DMS79 (cell line): ENCODE measurements at regions not wholly inside any gene's neighbourhood (a gene's known extent, or its start where the extent isn't known, plus 50 kb on each side); places are given as distances from the start of the nearest gene placed in this dataset.
"Not testable (repeated sequence)": the region's sequence is repeated elsewhere in the genome, so short reads cannot be mapped to it uniquely, and the experiment has no call there.

ENCODE experiments used
- DNase-seq: peaks from one replicate; lab custom pipeline; 2025; lab: John Stamatoyannopoulos, UW

- DNase-seq = no peak
Observed at GRCh38 chr9:6160579-6160978, 55.0 kb upstream of the IL33 start.

DNA sequence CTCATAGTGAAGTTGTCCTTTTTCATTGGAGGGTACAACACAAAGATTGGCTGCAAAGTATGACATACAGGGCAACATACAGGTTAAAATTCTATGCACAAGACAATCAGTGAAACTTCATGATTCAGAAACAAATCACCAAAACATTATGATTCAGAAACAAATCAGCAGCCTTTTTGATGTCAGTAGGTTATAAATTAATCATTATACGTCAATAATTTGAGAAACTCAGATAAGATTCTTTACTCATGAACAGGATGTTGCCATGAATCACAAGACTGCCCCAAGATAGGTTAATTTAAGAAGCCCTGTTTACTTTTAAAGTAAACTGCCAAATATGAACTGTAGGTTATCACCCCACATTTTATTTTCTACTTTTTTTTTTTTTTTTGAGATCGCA is 62.2 kb upstream of the IL33 start:
- no peak for DNase-seq

DNA sequence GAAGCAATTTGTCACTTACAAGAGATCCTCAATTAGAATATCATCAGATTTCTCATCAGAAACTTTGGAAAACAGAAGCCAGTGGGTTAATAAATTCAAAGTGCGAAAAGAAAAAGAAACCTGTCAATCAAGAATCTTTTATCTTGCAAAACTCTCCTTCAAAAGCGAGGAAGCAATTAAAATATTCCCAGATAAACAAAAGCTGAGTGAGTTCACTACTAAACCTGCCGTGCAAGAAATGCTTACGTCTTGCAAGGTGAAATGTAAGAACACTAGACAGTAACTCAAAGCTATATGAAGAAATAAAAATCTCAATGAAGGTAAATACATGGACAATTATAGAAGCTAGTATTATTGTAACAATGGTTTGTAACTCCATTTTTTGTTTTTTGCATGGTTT is 62.8 kb upstream of the IL33 start:
- no peak for DNase-seq

- no peak for DNase-seq
Observed at GRCh38 chr9:6150483-6150882, 65.1 kb upstream of the IL33 start.

DNA sequence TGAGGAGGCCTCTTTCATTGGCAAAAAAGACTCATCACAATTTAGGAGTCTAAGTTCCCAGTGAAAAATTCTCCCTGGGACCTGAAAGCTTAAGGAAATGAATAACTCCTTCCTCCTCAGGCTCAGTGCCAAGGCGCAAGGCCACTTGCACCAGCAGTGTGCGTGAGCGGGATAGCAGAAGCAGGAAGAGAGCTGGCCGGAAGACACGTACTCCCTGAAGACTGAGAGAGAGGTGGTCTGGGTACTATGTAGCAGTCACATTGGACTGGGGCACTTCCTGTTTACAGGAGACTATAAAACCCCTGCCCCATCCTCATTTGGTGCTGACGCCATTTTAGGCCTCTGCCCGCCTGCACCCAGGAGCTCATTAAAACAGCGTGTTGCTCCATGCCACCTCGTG is 66.3 kb upstream of the IL33 start:
- no peak for DNase-seq

DNA sequence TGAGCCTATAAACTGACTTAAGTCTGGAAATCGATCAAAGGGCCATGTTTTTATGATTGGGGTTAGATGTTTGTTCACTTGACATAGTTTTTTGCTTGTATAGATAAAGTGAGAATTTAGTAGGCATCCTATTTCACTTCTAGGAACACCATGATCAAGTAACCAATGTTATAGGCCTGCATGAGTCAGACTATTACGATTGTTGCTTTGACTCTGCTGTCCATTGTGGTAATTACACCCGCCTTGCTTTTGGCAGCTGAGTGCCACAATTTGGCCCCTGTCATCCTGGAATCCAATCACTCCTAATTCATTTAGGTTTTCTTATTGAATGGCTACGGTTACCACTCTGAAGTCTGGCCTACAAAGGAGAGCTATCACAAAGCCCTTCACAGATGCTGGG is 67.8 kb upstream of the IL33 start:
- no peak for DNase-seq

DNA sequence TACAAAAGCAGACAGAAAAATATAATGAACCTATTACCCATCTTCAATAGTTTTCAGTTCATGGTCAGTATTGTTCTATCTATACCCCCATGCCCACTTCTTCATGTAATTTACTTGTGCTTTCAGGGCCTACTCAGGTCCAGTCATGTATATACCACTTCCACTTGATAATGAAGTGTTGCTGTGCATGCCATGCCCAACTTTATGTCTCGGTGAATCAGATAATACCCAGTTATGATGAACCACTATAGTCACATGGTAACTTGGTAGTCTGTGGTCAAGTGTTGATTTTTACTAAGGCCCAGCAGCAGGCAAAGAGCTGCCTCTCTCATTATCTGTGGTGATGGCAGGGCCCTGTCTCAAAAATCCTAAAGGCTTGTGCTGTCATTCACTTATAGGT is 70.7 kb upstream of the IL33 start:
- DNase-seq = no peak

GRCh38 chr9:6142799-6143454 is 72.7 kb upstream of the IL33 start:
- DNase-seq = no peak

DNA sequence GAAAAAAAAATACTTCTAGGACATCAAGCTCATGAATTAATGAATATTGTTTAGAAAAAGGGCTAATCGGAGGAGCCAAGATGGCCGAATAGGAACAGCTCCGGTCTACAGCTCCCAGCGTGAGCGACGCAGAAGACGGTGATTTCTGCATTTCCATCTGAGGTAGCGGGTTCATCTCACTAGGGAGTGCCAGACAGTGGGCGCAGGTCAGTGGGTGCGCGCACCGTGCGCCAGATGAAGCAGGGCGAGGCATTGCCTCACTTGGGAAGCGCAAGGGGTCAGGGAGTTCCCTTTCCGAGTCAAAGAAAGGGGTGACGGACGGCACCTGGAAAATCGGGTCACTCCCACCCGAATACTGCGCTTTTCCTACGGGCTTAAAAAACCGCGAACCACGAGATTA is 79.8 kb upstream of the IL33 start:
- not testable (repeated sequence) for DNase-seq

DNA sequence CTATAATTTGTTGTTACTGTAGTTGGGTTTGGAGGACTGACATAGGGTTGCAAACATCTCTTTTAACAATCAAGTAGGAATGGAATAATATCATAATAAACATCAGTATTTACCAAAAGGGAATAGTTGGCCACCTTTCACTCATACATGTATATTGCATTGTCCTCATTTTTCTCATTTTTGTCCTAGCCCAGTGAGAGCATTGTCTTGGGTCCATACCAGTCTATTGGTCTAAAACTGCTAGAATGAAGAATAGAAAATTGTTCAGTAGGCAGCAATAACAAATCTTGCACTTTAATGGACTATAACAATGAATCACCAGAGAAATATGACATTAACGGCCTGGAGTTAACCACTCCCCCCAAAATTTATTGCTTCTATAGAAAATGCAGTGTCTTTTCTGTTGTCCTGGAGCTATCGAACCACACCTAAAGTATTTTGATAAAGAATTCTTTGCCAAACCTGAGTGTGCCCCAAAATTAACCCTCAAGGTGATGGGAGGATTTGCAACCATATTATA is 80.9 kb upstream of the IL33 start:
- DNase-seq = no peak

GRCh38 chr9:6133346-6134063 is 82.1 kb upstream of the IL33 start:
- no peak for DNase-seq

DNA sequence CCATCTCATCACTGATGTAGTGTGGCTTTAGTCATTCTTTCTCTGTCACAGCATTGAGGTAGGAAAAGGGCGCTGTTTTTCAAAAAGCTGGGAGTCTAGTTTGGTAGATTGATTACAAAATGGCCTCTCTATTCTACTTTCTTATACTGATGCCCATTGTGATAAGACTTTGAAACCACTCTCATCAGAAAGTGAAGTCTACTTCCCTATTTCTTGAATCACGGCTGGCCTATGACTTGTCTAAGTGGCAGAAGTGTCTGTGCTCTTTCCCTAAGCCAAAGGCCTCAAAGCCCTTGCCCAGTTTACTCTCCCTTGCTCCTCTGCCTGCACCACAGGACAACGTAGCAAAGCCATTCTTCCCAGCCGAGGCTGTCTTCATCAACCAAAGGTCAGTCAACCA is 83.0 kb upstream of the IL33 start:
- no peak for DNase-seq

DNA sequence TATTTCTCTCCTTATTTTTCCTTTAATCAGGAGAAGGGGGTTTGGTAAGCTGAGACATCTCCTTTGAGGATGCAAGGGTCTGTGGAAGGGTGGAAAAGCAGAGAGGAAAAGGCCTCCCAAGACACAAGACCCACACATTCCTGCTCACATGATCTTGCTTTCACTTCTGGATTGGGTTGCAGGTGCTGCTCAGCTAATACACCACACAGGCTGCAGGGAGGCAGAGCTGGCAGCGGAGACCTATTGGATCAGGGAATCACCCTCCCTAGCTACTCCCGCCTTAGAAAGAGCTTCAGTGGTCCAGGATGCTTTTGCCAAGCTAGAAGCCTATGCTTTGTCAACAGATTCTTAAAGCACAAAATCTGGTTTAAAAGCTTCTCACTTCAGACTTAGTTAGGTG is 87.6 kb upstream of the IL33 start:
- DNase-seq = no peak

DNA sequence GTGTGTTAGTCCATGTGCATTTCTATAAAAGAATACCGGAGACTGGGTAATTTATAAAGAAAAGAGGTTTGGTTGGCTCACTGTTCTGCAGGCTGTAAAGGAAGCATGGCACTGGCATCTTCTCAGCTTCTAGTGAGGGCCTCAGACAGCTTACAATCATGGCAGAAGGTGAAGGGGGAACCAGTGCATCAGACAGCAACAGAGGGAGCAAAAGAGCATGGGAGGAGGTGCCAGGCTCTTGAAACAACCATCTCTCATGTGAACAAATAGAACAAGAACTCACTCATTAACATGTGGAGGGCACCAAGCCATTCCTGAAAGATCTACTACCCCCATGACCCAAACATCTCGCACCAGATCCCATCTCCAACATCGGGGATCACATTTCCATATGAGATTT is 89.2 kb upstream of the IL33 start:
- DNase-seq = no peak

DNA sequence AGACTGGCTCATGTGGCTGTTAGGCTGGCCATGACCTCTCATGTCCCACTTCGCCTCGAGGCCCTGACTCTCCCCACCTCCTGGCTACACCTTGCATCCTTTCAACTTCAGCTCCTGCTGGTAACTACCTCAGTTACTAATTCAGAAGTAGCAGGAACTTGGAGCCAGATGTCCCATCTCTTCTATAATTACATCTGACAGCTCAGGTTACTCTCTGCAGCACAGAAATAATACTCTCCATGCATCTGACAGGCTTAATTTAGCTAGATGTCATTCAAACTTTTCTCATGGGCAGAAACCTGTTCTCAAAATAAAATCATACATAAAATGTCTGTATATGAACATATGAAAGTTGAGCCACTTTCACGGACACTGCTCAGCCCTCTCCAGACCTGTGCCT is 92.2 kb upstream of the IL33 start:
- DNase-seq = no peak

DNA sequence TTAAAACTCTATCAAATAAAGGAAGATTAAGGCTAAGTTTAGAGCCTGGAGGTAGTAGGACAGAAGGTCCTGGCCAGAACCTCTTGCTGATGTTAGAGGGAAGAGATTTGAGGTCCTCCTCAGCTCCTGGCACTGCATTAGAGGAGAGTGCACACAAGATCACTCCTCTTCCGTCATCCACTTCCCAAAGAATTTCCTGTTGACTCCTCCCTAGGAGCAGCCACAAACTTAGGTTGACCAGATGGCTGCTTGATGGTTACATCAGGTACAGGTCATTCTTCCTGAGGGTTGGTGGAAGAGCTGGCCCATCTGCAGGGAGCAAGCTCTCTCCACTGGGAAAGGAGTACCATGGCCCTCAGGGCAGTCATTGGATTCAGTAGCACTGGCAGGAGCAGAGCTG is 93.9 kb upstream of the IL33 start:
- no peak for DNase-seq

- DNase-seq = no peak
Observed at GRCh38 chr9:6114424-6114823, 99.0 kb upstream of the RANBP6 start.

DNA sequence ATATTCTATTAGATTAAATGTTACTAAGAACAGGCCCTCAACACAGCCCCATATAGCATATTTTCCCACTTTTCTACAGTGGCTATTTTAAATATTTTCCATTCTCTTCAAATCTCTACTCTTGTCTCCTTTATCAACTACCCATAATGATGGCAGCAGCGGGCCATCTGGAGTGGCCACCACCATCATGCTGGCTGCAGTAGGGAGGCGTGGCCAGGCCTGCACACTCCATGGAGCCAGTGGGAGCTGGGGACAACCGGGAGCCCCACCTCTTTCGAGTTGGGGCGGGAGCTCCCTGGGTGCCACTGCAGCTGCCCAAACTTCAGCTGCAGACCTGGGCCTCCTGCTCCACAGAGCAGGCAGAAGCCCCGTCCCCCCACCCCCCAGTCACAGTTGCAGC is 98.4 kb upstream of the RANBP6 start:
- no peak for DNase-seq

GRCh38 chr9:6113312-6113711 is 97.9 kb upstream of the RANBP6 start:
- DNase-seq = no peak

DNA sequence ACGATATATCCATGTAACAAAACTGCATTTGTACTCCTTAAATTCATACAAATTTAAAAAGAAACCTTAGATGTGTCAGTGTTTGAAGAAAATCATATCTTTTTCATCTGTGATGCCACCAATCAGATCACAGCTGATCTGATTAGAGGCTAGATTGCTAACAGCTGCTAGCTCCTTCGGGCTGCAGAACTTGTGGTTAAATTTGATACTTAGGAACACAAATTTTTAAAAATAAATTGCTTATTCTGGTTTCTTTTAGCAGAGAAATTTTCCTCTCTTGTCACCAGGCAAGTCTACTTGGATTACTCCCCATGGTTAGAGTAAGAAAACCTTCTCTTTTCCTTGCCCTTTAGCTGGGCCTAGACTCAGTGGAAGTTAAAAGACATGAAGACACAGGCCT is 94.6 kb upstream of the RANBP6 start:
- no peak for DNase-seq

- DNase-seq = no peak
Observed at GRCh38 chr9:6109571-6109970, 94.1 kb upstream of the RANBP6 start.

- DNase-seq = no peak
Observed at GRCh38 chr9:6106711-6107339, 91.4 kb upstream of the RANBP6 start.

- no peak for DNase-seq
Observed at GRCh38 chr9:6105738-6106137, 90.3 kb upstream of the RANBP6 start.
